Ectodermal cell (in vitro differentiated cells): ENCODE measurements at regions not wholly inside any gene's neighbourhood (a gene's known extent, or its start where the extent isn't known, plus 50 kb on each side); places are given as distances from the start of the nearest gene placed in this dataset.

ENCODE experiments used
- H3K27ac ChIP-seq: 2 replicates; pipeline ENCODE4 v1.7.0; 2013; ENCODE audit warnings: mild to moderate bottlenecking, low read depth, low read length; ENCODE audit not compliant: insufficient read depth, poor library complexity, severe bottlenecking
- H3K27me3 ChIP-seq: 2 replicates; pipeline ENCODE4 v1.7.0; 2013; ENCODE audit warnings: mild to moderate bottlenecking, low read length; ENCODE audit not compliant: insufficient read depth, control insufficient read depth, poor library complexity, severe bottlenecking
- H3K36me3 ChIP-seq: one replicate; pipeline ENCODE4 v1.7.0; 2013; ENCODE audit warnings: low read length; ENCODE audit not compliant: control insufficient read depth, insufficient read depth
- H3K4me1 ChIP-seq: one replicate; pipeline ENCODE4 v1.7.0; 2013; ENCODE audit warnings: low read length; ENCODE audit not compliant: control insufficient read depth, insufficient read depth
- H3K4me3 ChIP-seq: 2 replicates; pipeline ENCODE4 v1.7.0; 2013; ENCODE audit warnings: low read depth, low read length, control low read depth; ENCODE audit not compliant: insufficient read depth
- H3K9me3 ChIP-seq: 2 replicates; pipeline ENCODE4 v1.7.0; 2013; ENCODE audit warnings: mild to moderate bottlenecking, low read length, moderate library complexity; ENCODE audit not compliant: control insufficient read depth
- WGBS, 2 experiments: methylation state at CpG; one replicate each; pipeline ENCODE4 v1.1.7; 2013; ENCODE audit warnings: missing lambda C conversion rate in 2 of 2; 5-methylcytosine and 5-hydroxymethylcytosine counted together

DNA sequence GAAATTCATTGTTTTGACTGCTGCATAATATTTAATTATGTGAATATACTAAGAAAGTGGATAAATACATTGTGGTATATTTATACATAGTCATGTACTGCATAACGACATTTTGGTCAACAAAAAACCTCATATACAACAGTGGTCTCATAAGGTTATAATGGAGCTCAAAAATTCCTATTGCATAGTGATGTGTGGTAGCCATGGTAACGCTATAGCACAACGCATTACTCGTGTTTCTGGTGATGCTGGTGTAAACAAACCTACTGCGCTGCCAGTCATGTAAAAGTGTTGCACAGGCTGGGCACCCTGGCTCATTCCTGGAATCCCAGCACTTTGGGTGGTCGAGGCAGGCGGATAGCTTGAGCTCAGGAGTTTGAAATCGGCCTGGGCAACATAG, 52.6 kb upstream of the NHLH2 start:
- no peak overlapping the region for H3K27ac ChIP-seq
- no peaks in the 10 kb centered on the region for H3K9me3 ChIP-seq
- H3K4me1 ChIP-seq: no peaks in the 10 kb centered on the region
- H3K36me3 ChIP-seq: no peaks in the 10 kb centered on the region
- H3K4me3 ChIP-seq: no peak overlapping the region
- 91 to 93% methylated on average over 7 of the region's 8 CpGs for WGBS, 2 experiments
- H3K27me3 ChIP-seq: no peaks in the 10 kb centered on the region

GRCh38 chr1:115898020-115898419, 57.1 kb upstream of the NHLH2 start:
- H3K4me3 ChIP-seq: no peak overlapping the region
- H3K4me1 ChIP-seq: no peaks in the 10 kb centered on the region
- H3K36me3 ChIP-seq: no peaks in the 10 kb centered on the region
- no peaks in the 10 kb centered on the region for H3K27me3 ChIP-seq
- no peak overlapping the region for H3K27ac ChIP-seq
- no peaks in the 10 kb centered on the region for H3K9me3 ChIP-seq
- 85 to 88% methylated on average over 3 to 4 of the region's 4 CpGs for WGBS, 2 experiments

DNA sequence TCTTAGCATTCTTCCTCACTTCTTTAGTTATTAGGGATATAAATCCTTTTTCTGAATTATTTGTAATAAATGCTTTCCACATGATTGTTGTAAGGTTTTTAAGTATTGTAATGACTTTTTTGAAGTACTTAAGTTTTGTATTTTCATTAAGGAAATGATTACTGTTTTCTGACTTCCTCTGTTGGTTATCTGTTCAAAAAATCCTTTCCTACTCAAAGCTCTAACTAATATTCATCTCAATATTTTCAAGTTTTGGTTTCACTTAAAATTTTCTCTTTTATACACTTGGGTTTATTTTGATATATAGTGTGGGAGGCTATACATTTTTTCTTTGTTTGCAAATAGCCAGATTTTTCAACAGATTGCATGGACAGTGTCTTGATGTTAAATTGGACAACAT, 59.9 kb upstream of the NHLH2 start:
- no peaks in the 10 kb centered on the region for H3K4me1 ChIP-seq
- no peak overlapping the region for H3K4me3 ChIP-seq
- H3K9me3 ChIP-seq: no peaks in the 10 kb centered on the region
- no peak overlapping the region for H3K27ac ChIP-seq
- H3K36me3 ChIP-seq: no peaks in the 10 kb centered on the region
- H3K27me3 ChIP-seq: no peaks in the 10 kb centered on the region

- 91 to 100% methylated on average over 1 of the region's 1 CpG for WGBS, 2 experiments
- Histone ChIP-seq H3K9me3 (no peaks in the 10 kb centered on the region), H3K4me1 (peaks cover 8% of the 10 kb centered on the region), H3K27me3 (no peaks in the 10 kb centered on the region), H3K36me3 (no peaks in the 10 kb centered on the region), H3K4me3 (no peak overlapping the region), H3K27ac (no peak overlapping the region)
These were observed 65.7 kb upstream of the NHLH2 start for GRCh38 chr1:115906627-115907026.

DNA sequence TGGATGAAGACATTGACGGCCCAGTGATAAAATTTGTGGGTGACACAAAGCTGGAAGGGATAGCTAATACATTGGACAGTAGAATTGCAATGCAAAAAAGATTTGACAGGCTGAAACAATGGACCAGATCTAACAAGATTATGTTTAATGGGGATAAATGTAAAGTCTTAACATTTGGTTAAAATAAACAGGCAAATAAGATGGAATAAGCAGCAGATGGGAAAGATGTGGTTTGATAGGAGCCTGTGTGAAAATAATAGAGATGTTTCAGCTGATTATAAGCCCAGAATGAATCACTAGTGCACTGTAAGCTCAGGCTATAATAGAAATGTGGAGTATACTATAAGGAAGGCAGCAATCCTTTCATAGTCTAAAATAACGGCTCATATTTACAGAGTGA, 66.2 kb upstream of the NHLH2 start:
- 96 to 97% methylated on average over 2 of the region's 2 CpGs for WGBS, 2 experiments
- Histone ChIP-seq H3K9me3 (no peaks in the 10 kb centered on the region), H3K27ac (no peak overlapping the region), H3K4me1 (peaks cover 8% of the 10 kb centered on the region), H3K4me3 (no peak overlapping the region), H3K36me3 (no peaks in the 10 kb centered on the region), H3K27me3 (no peaks in the 10 kb centered on the region)

GRCh38 chr1:115908565-115909274, 67.6 kb upstream of the SLC22A15 start:
- no peaks in the 10 kb centered on the region for H3K27me3 ChIP-seq
- H3K4me3 ChIP-seq: no peak overlapping the region
- H3K36me3 ChIP-seq: no peaks in the 10 kb centered on the region
- peaks cover 8% of the 10 kb centered on the region for H3K4me1 ChIP-seq
- peak overlapping the region; percentile 17 for H3K27ac ChIP-seq
- WGBS, 2 experiments: 79 to 81% methylated on average over 8 of the region's 8 CpGs
- no peaks in the 10 kb centered on the region for H3K9me3 ChIP-seq

DNA sequence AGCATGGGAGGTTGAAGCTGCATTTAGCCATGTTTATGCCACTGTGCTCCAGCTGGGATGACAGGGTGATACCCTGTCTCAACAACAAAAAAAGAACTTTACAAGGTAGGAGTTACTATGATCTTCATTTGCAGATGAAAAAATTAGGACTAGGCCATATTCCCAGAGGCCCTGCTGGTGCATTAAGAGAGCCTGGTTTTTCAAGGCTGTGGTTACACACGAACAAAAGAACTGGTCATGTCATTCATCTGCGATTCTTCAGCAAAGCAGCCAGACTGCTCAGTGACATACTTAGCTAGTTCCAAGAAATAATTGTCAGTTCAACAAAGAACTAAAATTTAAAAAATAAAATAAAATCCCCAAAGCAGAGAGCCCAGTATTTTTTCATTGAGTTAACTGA, 66.1 kb upstream of the SLC22A15 start:
- no peaks in the 10 kb centered on the region for H3K9me3 ChIP-seq
- peaks cover 8% of the 10 kb centered on the region for H3K4me1 ChIP-seq
- no peak overlapping the region for H3K27ac ChIP-seq
- no peaks in the 10 kb centered on the region for H3K27me3 ChIP-seq
- H3K36me3 ChIP-seq: no peaks in the 10 kb centered on the region
- WGBS, 2 experiments: 87 to 89% methylated on average over 2 of the region's 2 CpGs
- no peak overlapping the region for H3K4me3 ChIP-seq

- H3K36me3 ChIP-seq: no peaks in the 10 kb centered on the region
- no peak overlapping the region for H3K27ac ChIP-seq
- H3K27me3 ChIP-seq: no peaks in the 10 kb centered on the region
- WGBS, 2 experiments: 74 to 85% methylated on average over 2 of the region's 2 CpGs
- peaks cover 8% of the 10 kb centered on the region for H3K4me1 ChIP-seq
- H3K4me3 ChIP-seq: no peak overlapping the region
- no peaks in the 10 kb centered on the region for H3K9me3 ChIP-seq
These were observed 65.0 kb upstream of the SLC22A15 start for GRCh38 chr1:115911294-115911693.

DNA sequence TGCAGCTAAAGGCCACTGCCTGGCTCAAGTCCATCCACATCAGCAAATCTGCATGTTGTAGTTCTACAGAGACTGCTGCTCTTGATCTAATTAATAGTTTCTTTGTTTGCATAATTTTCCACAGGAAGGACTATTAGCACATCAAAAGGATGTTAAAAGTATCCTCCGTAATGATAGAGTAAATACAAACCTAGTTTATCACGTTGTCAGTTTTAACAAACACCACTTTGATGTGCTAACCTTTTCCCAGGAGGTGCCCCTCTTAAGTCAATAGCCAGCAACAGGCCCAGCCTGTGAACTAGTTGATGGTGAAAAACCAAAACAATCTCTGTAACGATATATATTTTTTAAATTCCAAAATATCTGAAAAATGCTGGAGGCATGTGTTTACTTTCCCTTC, 64.2 kb upstream of the SLC22A15 start:
- Histone ChIP-seq H3K9me3 (no peaks in the 10 kb centered on the region), H3K4me1 (peaks cover 8% of the 10 kb centered on the region)

GRCh38 chr1:115922801-115923200, 53.5 kb upstream of the SLC22A15 start:
- Histone ChIP-seq H3K27ac (no peak overlapping the region), H3K9me3 (no peaks in the 10 kb centered on the region), H3K4me1 (peaks cover 15% of the 10 kb centered on the region), H3K27me3 (no peaks in the 10 kb centered on the region), H3K4me3 (no peak overlapping the region), H3K36me3 (no peaks in the 10 kb centered on the region)
- 83 to 84% methylated on average over 5 to 6 of the region's 6 CpGs for WGBS, 2 experiments

More for the DNA sequence above, 64.2 kb upstream of the SLC22A15 start:
- Histone ChIP-seq H3K4me3 (no peak overlapping the region), H3K36me3 (no peaks in the 10 kb centered on the region), H3K27me3 (no peaks in the 10 kb centered on the region), H3K27ac (no peak overlapping the region)
- WGBS, 2 experiments: 77 to 84% methylated on average over 3 of the region's 3 CpGs

DNA sequence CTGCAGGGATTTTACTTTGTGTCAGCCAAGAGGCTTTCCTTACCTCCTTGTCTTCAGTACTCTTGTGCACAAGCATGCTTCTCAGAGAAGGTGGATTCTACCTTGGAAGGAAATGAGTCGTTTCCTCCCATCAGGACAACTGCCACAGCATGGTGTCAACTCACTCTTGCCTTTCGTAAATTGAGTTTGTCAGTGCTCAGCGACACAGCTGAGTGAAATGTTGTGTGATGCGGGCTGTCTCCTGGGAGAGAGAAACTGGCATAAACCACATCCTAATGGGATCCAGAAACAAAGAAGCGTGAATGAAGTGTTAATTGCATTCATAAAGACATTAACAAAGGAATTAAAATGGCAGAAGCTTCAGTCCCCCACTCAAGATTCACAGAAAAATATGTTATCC, 51.5 kb upstream of the SLC22A15 start:
- WGBS, 2 experiments: 11 to 19% methylated on average over 4 of the region's 5 CpGs
- Histone ChIP-seq H3K9me3 (no peaks in the 10 kb centered on the region), H3K4me3 (no peak overlapping the region)

More for the DNA sequence above, 51.5 kb upstream of the SLC22A15 start:
- no peak overlapping the region for H3K27ac ChIP-seq
- H3K27me3 ChIP-seq: no peaks in the 10 kb centered on the region
- peaks cover 15% of the 10 kb centered on the region for H3K4me1 ChIP-seq
- H3K36me3 ChIP-seq: no peaks in the 10 kb centered on the region
